HEK293 (cell line): ENCODE measurements at regions not wholly inside any gene's neighbourhood (a gene's known extent, or its start where the extent isn't known, plus 50 kb on each side); places are given as distances from the start of the nearest gene placed in this dataset.

Experiments used
- ZBTB17 ChIP-seq: fragments of 450-650 bp; formaldehyde crosslinking; IDR thresholded peaks from 2 replicates; pipeline ENCODE4 v1.5.1; 2016; ENCODE audit warnings: missing biosample characterization, missing genetic modification characterization
- TF ChIP-seq, protein P1 (sequence below): fragments of 450-650 bp; formaldehyde crosslinking; IDR thresholded peaks from 2 replicates; pipeline ENCODE4 v1.5.1; 2016; ENCODE audit warnings: missing biosample characterization, missing genetic modification characterization

DNA sequence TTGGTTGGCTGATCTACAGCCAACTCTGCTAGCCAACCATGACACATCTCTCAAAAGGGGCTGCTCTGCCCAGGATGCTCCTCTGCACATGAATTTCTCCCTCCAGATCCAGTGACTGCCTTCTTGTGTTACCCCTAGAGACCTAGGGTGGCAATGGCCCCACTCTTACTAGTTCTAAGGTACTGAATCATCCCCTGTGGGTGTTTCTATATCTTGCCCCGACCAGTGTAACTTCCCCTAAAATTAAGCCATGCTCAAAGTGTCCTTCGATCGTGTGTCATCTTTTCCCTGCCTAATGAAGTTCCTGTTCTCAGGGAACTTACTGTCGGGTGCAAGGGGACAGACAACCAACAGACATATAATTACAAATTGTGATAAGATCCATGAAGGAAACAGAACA, 113.3 kb downstream of the FAM76B start:
- TF ChIP-seq ZBTB17 (tag by site-specific recombination): no peak
- TF ChIP-seq, protein P1, sequence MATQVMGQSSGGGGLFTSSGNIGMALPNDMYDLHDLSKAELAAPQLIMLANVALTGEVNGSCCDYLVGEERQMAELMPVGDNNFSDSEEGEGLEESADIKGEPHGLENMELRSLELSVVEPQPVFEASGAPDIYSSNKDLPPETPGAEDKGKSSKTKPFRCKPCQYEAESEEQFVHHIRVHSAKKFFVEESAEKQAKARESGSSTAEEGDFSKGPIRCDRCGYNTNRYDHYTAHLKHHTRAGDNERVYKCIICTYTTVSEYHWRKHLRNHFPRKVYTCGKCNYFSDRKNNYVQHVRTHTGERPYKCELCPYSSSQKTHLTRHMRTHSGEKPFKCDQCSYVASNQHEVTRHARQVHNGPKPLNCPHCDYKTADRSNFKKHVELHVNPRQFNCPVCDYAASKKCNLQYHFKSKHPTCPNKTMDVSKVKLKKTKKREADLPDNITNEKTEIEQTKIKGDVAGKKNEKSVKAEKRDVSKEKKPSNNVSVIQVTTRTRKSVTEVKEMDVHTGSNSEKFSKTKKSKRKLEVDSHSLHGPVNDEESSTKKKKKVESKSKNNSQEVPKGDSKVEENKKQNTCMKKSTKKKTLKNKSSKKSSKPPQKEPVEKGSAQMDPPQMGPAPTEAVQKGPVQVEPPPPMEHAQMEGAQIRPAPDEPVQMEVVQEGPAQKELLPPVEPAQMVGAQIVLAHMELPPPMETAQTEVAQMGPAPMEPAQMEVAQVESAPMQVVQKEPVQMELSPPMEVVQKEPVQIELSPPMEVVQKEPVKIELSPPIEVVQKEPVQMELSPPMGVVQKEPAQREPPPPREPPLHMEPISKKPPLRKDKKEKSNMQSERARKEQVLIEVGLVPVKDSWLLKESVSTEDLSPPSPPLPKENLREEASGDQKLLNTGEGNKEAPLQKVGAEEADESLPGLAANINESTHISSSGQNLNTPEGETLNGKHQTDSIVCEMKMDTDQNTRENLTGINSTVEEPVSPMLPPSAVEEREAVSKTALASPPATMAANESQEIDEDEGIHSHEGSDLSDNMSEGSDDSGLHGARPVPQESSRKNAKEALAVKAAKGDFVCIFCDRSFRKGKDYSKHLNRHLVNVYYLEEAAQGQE (tag by site-specific recombination): no peak
